ENCODE measurements at regions not wholly inside any gene's neighbourhood (a gene's known extent, or its start where the extent isn't known, plus 50 kb on each side); places are given as distances from the start of the nearest gene placed in this dataset.

- no peak for DNase-seq (ENCODE audit: low read depth in 2 of 2)
Measured at GRCh38 chr12:88638966-88639760, 58.9 kb upstream of the KITLG start.

GRCh38 chr12:88638388-88638787 is 58.1 kb upstream of the KITLG start:
- no peak for DNase-seq (ENCODE audit: low read depth in 2 of 2)

DNA sequence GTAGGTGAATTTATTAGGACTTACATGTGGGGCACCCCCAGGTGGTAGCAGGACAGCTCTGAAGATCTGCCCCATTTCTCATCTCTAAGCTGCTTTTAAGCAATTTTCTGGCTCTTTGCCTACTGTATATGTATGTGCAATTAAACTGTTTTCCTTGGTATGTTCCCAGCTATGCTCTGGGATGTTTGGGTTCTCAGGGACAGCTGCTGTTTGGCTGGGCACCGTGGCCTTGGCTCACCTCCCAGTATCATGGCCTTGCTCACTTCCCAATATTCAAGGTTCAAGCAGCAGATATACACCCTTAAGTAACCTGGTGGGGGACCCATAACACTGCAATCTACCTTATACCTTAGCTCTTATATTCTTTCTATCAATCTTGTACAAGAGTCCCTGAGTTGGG is 53.7 kb upstream of the KITLG start:
- DNase-seq (ENCODE audit: low read depth in 2 of 2): no peak

- DNase-seq (ENCODE audit: low read depth in 2 of 2): no peak
Measured at GRCh38 chr12:88633312-88633711, 53.0 kb upstream of the KITLG start.

GRCh38 chr12:88630561-88630960 is 50.3 kb upstream of the KITLG start:
- DNase-seq (ENCODE audit: low read depth in 2 of 2): no peak
